ENCODE measurements at regions not wholly inside any gene's neighbourhood (a gene's known extent, or its start where the extent isn't known, plus 50 kb on each side); places are given as distances from the start of the nearest gene placed in this dataset.
"Not testable (repeated sequence)": the region's sequence is repeated elsewhere in the genome, so short reads cannot be mapped to it uniquely, and the experiment has no call there.

GRCh38 chr17:26766743-26767142 is 527.2 kb upstream of the WSB1 start:
- Mint-ChIP-seq H3K9me3 (ENCODE audit: low read depth, unreplicated experiment) (peaks cover 3% of the 10 kb centered on the region), H3K4me3 (ENCODE audit: low read depth, unreplicated experiment) (no peak overlapping the region), H3K36me3 (ENCODE audit: insufficient read depth, unreplicated experiment) (no peaks in the 10 kb centered on the region), H3K27me3 (ENCODE audit: unreplicated experiment) (no peaks in the 10 kb centered on the region), H3K4me1 (ENCODE audit: low read depth, unreplicated experiment) (no peaks in the 10 kb centered on the region), H3K27ac (ENCODE audit: unreplicated experiment) (peak overlapping the region; percentile 36)
- CTCF ChIA-PET = no interaction called here
- intact Hi-C loops (cut with micrococcal nuclease; ENCODE audit: unreplicated experiment) = no loop called here
- DNase-seq = no peak
- TF ChIP-seq CTCF (IDR thresholded peaks at IDR 0.05; ENCODE audit: unreplicated experiment) = no peak
- BruUV-seq (replicated peaks) = no TSS peak

- Mint-ChIP-seq H3K36me3 (ENCODE audit: insufficient read depth, unreplicated experiment) (peaks cover 14% of the 10 kb centered on the region), H3K4me1 (ENCODE audit: low read depth, unreplicated experiment) (no peaks in the 10 kb centered on the region), H3K4me3 (ENCODE audit: low read depth, unreplicated experiment) (no peak overlapping the region), H3K27me3 (ENCODE audit: unreplicated experiment) (no peaks in the 10 kb centered on the region), H3K9me3 (ENCODE audit: low read depth, unreplicated experiment) (peaks cover 17% of the 10 kb centered on the region), H3K27ac (ENCODE audit: unreplicated experiment) (no peak overlapping the region)
- BruUV-seq (replicated peaks) = no TSS peak
- TF ChIP-seq CTCF (IDR thresholded peaks at IDR 0.05; ENCODE audit: unreplicated experiment) = no peak
- CTCF ChIA-PET = no interaction called here
- intact Hi-C loops (cut with micrococcal nuclease; ENCODE audit: unreplicated experiment) = no loop called here
- no peak for DNase-seq
Observed at GRCh38 chr17:26773189-26774188, 520.4 kb upstream of the WSB1 start.

GRCh38 chr17:26774291-26775218 is 519.4 kb upstream of the WSB1 start:
- peaks cover 17% of the 10 kb centered on the region for H3K9me3 Mint-ChIP-seq (ENCODE audit: low read depth, unreplicated experiment)
- TF ChIP-seq CTCF (IDR thresholded peaks at IDR 0.05; ENCODE audit: unreplicated experiment) = no peak
- intact Hi-C loops (cut with micrococcal nuclease; ENCODE audit: unreplicated experiment) = no loop called here
- no peaks in the 10 kb centered on the region for H3K4me1 Mint-ChIP-seq (ENCODE audit: low read depth, unreplicated experiment)
- H3K4me3 Mint-ChIP-seq (ENCODE audit: low read depth, unreplicated experiment) = no peak overlapping the region
- H3K27me3 Mint-ChIP-seq (ENCODE audit: unreplicated experiment) = no peaks in the 10 kb centered on the region
- BruUV-seq (replicated peaks) = no TSS peak
- CTCF ChIA-PET = no interaction called here
- no peak overlapping the region for H3K27ac Mint-ChIP-seq (ENCODE audit: unreplicated experiment)
- no peak for DNase-seq
- H3K36me3 Mint-ChIP-seq (ENCODE audit: insufficient read depth, unreplicated experiment) = peaks cover 14% of the 10 kb centered on the region

GRCh38 chr17:26775219-26775822 is 518.6 kb upstream of the WSB1 start:
- peaks cover 17% of the 10 kb centered on the region for H3K9me3 Mint-ChIP-seq (ENCODE audit: low read depth, unreplicated experiment)
- CTCF ChIA-PET = no interaction called here
- peaks cover 14% of the 10 kb centered on the region for H3K36me3 Mint-ChIP-seq (ENCODE audit: insufficient read depth, unreplicated experiment)
- no peak overlapping the region for H3K27ac Mint-ChIP-seq (ENCODE audit: unreplicated experiment)
- intact Hi-C loops (cut with micrococcal nuclease; ENCODE audit: unreplicated experiment) = no loop called here
- no peak overlapping the region for H3K4me3 Mint-ChIP-seq (ENCODE audit: low read depth, unreplicated experiment)
- BruUV-seq (replicated peaks) = no TSS peak
- no peaks in the 10 kb centered on the region for H3K27me3 Mint-ChIP-seq (ENCODE audit: unreplicated experiment)
- no peaks in the 10 kb centered on the region for H3K4me1 Mint-ChIP-seq (ENCODE audit: low read depth, unreplicated experiment)
- TF ChIP-seq CTCF (IDR thresholded peaks at IDR 0.05; ENCODE audit: unreplicated experiment) = no peak
- no peak for DNase-seq

- intact Hi-C loops (cut with micrococcal nuclease; ENCODE audit: unreplicated experiment); H3K4me1 Mint-ChIP-seq (ENCODE audit: low read depth, unreplicated experiment); H3K27ac Mint-ChIP-seq (ENCODE audit: unreplicated experiment); DNase-seq; BruUV-seq (replicated peaks); H3K27me3 Mint-ChIP-seq (ENCODE audit: unreplicated experiment); CTCF ChIA-PET; H3K4me3 Mint-ChIP-seq (ENCODE audit: low read depth, unreplicated experiment): not testable (repeated sequence)
- H3K9me3 Mint-ChIP-seq (ENCODE audit: low read depth, unreplicated experiment) = peaks cover 18% of the 10 kb centered on the region
- H3K36me3 Mint-ChIP-seq (ENCODE audit: insufficient read depth, unreplicated experiment) = peaks cover 11% of the 10 kb centered on the region
Observed at GRCh38 chr17:26780187-26780814, 513.6 kb upstream of the WSB1 start.
